ENCODE measurements at regions not wholly inside any gene's neighbourhood (a gene's known extent, or its start where the extent isn't known, plus 50 kb on each side); places are given as distances from the start of the nearest gene placed in this dataset.

GRCh38 chr9:110133059-110133458 is 74.9 kb downstream of the C9orf152 start:
- no peak for DNase-seq (ENCODE audit: low read depth in 1 of 2, low spot score in 1 of 2)

GRCh38 chr9:110133608-110134210 is 74.2 kb downstream of the C9orf152 start:
- DNase-seq (ENCODE audit: low read depth in 1 of 2, low spot score in 1 of 2) = no peak

- DNase-seq (ENCODE audit: low read depth in 1 of 2, low spot score in 1 of 2) = no peak
Observed at GRCh38 chr9:110135846-110136245, 72.1 kb downstream of the C9orf152 start.

DNA sequence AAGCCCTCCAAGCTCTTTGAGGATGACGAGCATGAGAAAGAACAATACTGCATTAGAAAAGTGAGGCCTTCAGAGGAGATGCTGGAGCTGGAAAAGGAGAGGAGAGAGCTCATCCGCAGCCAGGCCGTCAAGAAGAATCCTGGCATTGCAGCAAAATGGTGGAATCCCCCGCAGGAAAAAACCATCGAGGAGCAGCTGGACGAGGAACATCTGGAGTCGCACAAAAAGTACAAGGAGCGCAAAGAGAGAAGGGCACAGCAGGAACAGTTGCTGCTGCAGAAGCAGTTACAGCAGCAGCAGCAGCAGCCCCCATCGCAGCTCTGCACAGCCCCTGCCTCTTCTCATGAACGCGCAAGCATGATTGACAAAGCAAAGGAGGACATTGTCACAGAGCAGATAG is 71.2 kb downstream of the C9orf152 start:
- no peak for DNase-seq (ENCODE audit: low read depth in 1 of 2, low spot score in 1 of 2)

- no peak for DNase-seq (ENCODE audit: low read depth in 1 of 2, low spot score in 1 of 2)
Observed at GRCh38 chr9:110140276-110140675, 67.7 kb downstream of the C9orf152 start.

DNA sequence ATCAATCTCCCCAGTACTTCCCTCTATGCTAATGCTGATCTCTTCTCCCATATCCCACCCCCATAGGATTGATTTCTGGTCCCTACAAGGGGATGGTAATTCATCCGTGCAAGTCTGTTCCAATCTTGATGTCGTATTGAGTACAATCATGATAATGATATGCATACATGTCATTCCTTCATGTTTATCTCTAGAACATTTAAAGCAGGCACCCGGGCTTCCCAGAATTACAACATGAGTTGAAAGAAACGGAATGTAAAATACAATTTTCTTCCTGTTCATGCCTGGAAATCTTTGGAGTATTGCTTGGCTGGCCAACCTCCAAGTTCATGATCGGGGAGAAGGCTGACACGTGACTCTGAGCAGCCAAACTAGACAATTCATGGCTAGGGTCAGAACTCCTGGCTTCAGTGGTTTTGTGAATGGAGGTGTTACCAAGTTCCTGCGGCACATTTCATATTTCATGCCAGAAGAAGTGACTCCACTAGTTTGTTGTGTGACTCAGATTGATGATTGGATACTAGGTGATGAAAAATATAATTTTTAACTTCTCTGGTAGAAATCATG is 66.6 kb downstream of the C9orf152 start:
- DNase-seq (ENCODE audit: low read depth in 1 of 2, low spot score in 1 of 2) = no peak

DNA sequence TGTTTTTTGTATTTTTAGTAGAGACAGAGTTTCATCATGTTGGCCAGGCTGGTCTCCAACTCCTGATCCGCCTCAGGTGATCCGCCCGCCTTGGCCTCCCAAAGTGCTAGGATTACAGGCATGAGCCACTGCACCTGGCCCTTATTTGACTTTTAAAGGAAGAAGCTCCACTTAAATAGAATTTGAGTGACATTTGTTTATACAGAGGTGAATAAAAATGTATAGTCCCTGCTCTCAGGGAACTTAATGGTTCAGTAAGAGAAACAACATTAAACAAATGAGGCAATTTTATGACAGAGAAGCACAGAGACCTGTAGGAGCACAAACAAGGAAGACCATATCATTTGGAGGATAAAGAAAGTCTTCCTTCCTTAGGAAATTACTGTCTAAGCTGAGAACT is 65.7 kb downstream of the C9orf152 start:
- DNase-seq (ENCODE audit: low read depth in 1 of 2, low spot score in 1 of 2) = no peak

DNA sequence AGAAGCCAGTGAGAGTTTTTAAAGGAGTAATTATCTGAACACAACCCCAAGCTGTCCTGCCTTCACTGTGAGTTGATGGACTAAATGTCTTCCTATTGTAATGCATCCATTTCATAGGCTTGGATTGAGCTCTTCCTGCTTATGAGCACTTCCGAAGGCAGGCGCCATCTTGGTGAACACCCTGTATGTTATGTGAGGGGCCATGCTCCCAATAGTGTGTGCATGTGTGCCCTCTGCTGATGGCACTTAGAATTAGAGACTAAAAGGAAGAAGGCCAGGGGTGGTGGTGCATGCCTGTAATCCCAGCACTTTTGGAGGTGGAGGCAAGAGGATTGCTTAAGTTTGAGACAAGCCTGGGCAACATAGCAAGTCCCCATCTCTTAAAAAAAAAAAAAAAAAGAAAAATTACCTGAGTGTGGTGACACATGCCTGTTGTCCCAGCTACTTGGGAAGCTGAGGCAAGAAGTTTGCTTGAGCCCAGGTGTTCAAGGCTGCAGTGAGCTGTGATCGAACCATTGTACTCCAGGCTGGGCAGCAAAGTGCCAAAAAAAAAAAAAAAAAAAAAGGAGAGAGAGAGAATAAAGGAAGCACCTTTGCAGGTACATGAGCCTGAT is 65.0 kb downstream of the C9orf152 start:
- no peak for DNase-seq (ENCODE audit: low read depth in 1 of 2, low spot score in 1 of 2)

DNA sequence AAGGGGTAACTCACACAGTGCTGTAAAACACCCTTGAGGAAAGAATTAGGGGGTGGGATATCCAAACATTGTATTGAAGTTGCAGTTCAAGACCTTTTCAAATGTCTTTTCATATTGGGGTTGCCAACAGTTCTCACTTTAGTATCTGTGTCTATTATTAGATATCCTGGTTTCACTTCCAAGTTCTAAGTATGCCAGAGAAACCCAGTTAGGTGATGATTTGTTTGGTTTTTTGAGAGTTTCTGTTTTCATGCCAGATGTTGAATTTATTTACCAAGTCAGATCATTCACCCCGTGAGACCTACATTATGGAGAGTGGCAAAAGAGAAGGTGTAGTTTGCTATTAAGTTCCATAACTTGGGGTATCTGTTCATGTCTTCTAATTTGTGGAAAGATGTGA is 64.5 kb downstream of the C9orf152 start:
- no peak for DNase-seq (ENCODE audit: low read depth in 1 of 2, low spot score in 1 of 2)

GRCh38 chr9:110143950-110144545 is 63.9 kb downstream of the C9orf152 start:
- DNase-seq (ENCODE audit: low read depth in 1 of 2, low spot score in 1 of 2) = no peak

DNA sequence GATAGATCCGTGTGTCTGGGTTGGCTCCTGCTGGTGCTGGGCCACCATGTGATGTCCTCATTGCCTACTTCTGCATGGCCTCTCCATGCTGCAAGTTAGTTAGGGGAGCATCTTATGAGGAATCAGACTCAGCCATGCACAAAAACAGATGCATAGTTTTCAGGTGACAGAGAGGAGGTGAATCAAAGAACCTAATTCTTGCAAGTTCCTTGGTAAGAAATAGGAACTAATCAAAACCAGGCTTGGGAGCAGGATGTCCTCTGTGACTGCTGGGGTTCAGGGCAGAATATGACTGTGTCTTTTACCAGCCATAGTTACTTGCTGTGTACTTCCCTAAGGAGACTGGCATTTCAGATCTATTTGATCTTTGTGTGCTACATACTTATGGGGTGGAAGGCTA is 61.6 kb downstream of the C9orf152 start:
- no peak for DNase-seq (ENCODE audit: low read depth in 1 of 2, low spot score in 1 of 2)

DNA sequence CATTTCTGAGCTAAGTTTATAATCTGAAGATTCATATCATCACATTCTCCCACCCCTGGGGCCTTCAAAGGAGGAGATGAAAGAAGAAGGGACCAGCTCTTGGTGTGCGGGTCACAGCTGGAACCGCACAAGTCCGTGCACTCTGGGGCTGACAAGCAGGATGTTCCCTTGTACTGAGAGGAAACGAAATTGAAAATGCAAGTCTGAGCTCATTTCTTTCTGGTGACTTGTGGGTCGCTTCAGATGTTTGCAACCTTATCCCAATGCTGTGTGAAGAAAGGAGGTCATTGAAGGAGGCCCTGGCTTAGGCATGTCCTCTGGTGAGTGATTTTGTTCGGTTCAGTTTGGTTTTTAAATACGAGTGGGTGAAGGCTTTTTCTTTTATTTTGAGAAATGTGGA is 59.6 kb downstream of the C9orf152 start:
- DNase-seq (ENCODE audit: low read depth in 1 of 2, low spot score in 1 of 2) = peak in 1 of 2 donors; percentile 13

GRCh38 chr9:110148891-110149290 is 59.1 kb downstream of the C9orf152 start:
- no peak for DNase-seq (ENCODE audit: low read depth in 1 of 2, low spot score in 1 of 2)
